ENCODE measurements at regions not wholly inside any gene's neighbourhood (a gene's known extent, or its start where the extent isn't known, plus 50 kb on each side); places are given as distances from the start of the nearest gene placed in this dataset.

- TF ChIP-seq CTCF (IDR thresholded peaks at IDR 0.05), result no peak
- no peak for TF ChIP-seq POLR2A (IDR thresholded peaks at IDR 0.05)
Measured at GRCh38 chr18:45203677-45204076, 411.6 kb upstream of the SLC14A2 start.
